Stomach (tissue), 4 donors: ENCODE measurements at regions not wholly inside any gene's neighbourhood (a gene's known extent, or its start where the extent isn't known, plus 50 kb on each side); places are given as distances from the start of the nearest gene placed in this dataset.

Source experiments
- POLR2A ChIP-seq, 4 donors: fragments of 450-650 bp; IDR thresholded peaks; one replicate each; pipeline ENCODE4 v1.6.1; 2016; ENCODE audit warnings: antibody characterized with exemption in 4 of 4, control low read depth in 2 of 4, mild to moderate bottlenecking in 1 of 4, moderate library complexity in 1 of 4
- TF ChIP-seq, protein P1 (sequence below), 7 experiments: fragments of 450-650 bp in 4 of 7; fragments of 200-600 bp in 3 of 7; sonication (generic) in 3 of 7; IDR thresholded peaks; one replicate each; pipeline ENCODE4 v1.5.1; 2016 to 2019; ENCODE audit warnings: antibody characterized with exemption in 7 of 7, control low read depth in 2 of 7, mild to moderate bottlenecking in 1 of 7

DNA sequence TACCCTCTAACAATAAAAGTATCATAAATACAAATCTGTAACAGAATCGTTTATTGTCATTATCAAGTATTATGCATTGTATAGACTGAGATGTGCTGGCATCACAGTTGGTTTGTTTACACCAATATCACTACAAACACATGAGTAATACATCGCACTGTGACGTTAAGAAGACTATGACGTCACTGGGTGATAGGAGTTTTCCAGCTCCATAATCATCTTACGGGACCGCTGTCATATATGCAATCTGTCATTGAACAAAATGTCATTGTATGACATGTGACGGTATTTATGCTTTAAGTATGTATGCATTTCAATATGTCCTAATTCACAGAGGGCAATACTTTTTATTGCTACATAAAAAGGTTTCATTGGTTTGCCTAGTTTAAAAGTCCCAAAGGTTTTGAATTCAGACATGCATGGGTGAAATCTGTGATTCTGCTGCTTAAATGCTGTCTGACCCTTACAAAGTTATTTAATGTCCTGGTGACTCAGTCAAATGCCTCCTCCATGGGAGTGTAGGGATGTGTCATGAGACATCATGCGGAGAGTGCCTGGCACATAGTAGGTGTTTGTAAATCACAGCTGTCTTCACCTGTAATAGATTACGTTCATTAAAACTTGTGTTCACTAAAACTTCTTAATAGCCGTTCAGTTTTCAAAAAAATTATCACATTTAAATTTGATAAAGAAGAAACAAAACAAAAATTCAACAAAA is 160.7 kb upstream of the PDE10A start:
- no peak for TF ChIP-seq POLR2A (IDR thresholded peaks at IDR 0.05)
- TF ChIP-seq, protein P1, sequence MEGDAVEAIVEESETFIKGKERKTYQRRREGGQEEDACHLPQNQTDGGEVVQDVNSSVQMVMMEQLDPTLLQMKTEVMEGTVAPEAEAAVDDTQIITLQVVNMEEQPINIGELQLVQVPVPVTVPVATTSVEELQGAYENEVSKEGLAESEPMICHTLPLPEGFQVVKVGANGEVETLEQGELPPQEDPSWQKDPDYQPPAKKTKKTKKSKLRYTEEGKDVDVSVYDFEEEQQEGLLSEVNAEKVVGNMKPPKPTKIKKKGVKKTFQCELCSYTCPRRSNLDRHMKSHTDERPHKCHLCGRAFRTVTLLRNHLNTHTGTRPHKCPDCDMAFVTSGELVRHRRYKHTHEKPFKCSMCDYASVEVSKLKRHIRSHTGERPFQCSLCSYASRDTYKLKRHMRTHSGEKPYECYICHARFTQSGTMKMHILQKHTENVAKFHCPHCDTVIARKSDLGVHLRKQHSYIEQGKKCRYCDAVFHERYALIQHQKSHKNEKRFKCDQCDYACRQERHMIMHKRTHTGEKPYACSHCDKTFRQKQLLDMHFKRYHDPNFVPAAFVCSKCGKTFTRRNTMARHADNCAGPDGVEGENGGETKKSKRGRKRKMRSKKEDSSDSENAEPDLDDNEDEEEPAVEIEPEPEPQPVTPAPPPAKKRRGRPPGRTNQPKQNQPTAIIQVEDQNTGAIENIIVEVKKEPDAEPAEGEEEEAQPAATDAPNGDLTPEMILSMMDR (IDR thresholded peaks at IDR 0.05): no peak
